Activated effector memory CD4-positive, alpha-beta T cell treated with Interleukin-2 at 50 U/mL for 16 hours (primary cell): ENCODE measurements at regions not wholly inside any gene's neighbourhood (a gene's known extent, or its start where the extent isn't known, plus 50 kb on each side); places are given as distances from the start of the nearest gene placed in this dataset.

ENCODE experiments used
- DNase-seq: peaks from one replicate; pipeline ENCODE4 v3.0.0-alpha.2; 2020

GRCh38 chr13:109587689-109588088 is 198.7 kb downstream of the IRS2 start:
- no peak for DNase-seq

GRCh38 chr13:109586509-109587346 is 199.7 kb downstream of the IRS2 start:
- no peak for DNase-seq

GRCh38 chr13:109584844-109585361 is 201.5 kb downstream of the IRS2 start:
- no peak for DNase-seq

GRCh38 chr13:109577191-109577700 is 209.1 kb downstream of the IRS2 start:
- no peak for DNase-seq

GRCh38 chr13:109576331-109576813 is 210.0 kb downstream of the IRS2 start:
- no peak for DNase-seq

- no peak for DNase-seq
These were observed 210.6 kb downstream of the IRS2 start for GRCh38 chr13:109575821-109576220.

- no peak for DNase-seq
These were observed 214.0 kb downstream of the IRS2 start for GRCh38 chr13:109572389-109572788.

- peak; percentile 6 for DNase-seq
These were observed 216.2 kb downstream of the IRS2 start for GRCh38 chr13:109569958-109570711.

- no peak for DNase-seq
These were observed 218.0 kb downstream of the IRS2 start for GRCh38 chr13:109568339-109568818.

GRCh38 chr13:109567315-109567714 is 219.1 kb downstream of the IRS2 start:
- DNase-seq = no peak

GRCh38 chr13:109565877-109566276 is 220.5 kb downstream of the IRS2 start:
- DNase-seq = no peak

- no peak for DNase-seq
These were observed 238.0 kb downstream of the IRS2 start for GRCh38 chr13:109548374-109548773.

GRCh38 chr13:109547942-109548341 is 238.4 kb downstream of the IRS2 start:
- DNase-seq = no peak

GRCh38 chr13:109545931-109546330 is 240.5 kb downstream of the IRS2 start:
- no peak for DNase-seq

- no peak for DNase-seq
These were observed 245.3 kb downstream of the IRS2 start for GRCh38 chr13:109541081-109541480.

GRCh38 chr13:109537584-109537983 is 248.8 kb downstream of the IRS2 start:
- no peak for DNase-seq

- no peak for DNase-seq
These were observed 253.0 kb downstream of the IRS2 start for GRCh38 chr13:109533350-109533749.

GRCh38 chr13:109529964-109530363 is 256.4 kb downstream of the IRS2 start:
- DNase-seq = no peak

- DNase-seq = no peak
These were observed 264.7 kb downstream of the IRS2 start for GRCh38 chr13:109521719-109522118.

GRCh38 chr13:109517517-109517916 is 268.9 kb downstream of the IRS2 start:
- DNase-seq = no peak

GRCh38 chr13:109516186-109516585 is 270.2 kb downstream of the IRS2 start:
- no peak for DNase-seq

GRCh38 chr13:109510013-109510412 is 276.4 kb downstream of the IRS2 start:
- no peak for DNase-seq

- DNase-seq = no peak
These were observed 277.1 kb downstream of the IRS2 start for GRCh38 chr13:109509154-109509900.
